ENCODE measurements at regions not wholly inside any gene's neighbourhood (a gene's known extent, or its start where the extent isn't known, plus 50 kb on each side); places are given as distances from the start of the nearest gene placed in this dataset.

GRCh38 chr4:131540256-131540655 is 1608.8 kb upstream of the PCDH10 start:
- TF ChIP-seq CTCF (conservative IDR thresholded peaks at IDR 0.05), result no peak

GRCh38 chr4:131547506-131547981 is 1601.5 kb upstream of the PCDH10 start:
- TF ChIP-seq CTCF (conservative IDR thresholded peaks at IDR 0.05), result no peak
- no peak overlapping the region for H3K27ac ChIP-seq

More at GRCh38 chr4:131540256-131540655, 1608.8 kb upstream of the PCDH10 start:
- no peak overlapping the region for H3K27ac ChIP-seq

- H3K27ac ChIP-seq, result no peak overlapping the region
- no peak for TF ChIP-seq CTCF (conservative IDR thresholded peaks at IDR 0.05)
These were observed 1597.8 kb upstream of the PCDH10 start for GRCh38 chr4:131551306-131551705.

- TF ChIP-seq CTCF (conservative IDR thresholded peaks at IDR 0.05), result no peak
- no peak overlapping the region for H3K27ac ChIP-seq
These were observed 1583.1 kb upstream of the PCDH10 start for GRCh38 chr4:131566026-131566425.

- no peak for TF ChIP-seq CTCF (conservative IDR thresholded peaks at IDR 0.05)
- no peak overlapping the region for H3K27ac ChIP-seq
These were observed 1564.5 kb upstream of the PCDH10 start for GRCh38 chr4:131584587-131584986.

- TF ChIP-seq CTCF (conservative IDR thresholded peaks at IDR 0.05), result no peak
- H3K27ac ChIP-seq, result no peak overlapping the region
These were observed 1554.0 kb upstream of the PCDH10 start for GRCh38 chr4:131595140-131595539.

- no peak for TF ChIP-seq CTCF (conservative IDR thresholded peaks at IDR 0.05)
These were observed 1545.4 kb upstream of the PCDH10 start for GRCh38 chr4:131603705-131604104.

More at GRCh38 chr4:131603705-131604104, 1545.4 kb upstream of the PCDH10 start:
- H3K27ac ChIP-seq, result no peak overlapping the region

Measured in VCaP (cell line).